GM12878 (cell line): ENCODE measurements at regions not wholly inside any gene's neighbourhood (a gene's known extent, or its start where the extent isn't known, plus 50 kb on each side); places are given as distances from the start of the nearest gene placed in this dataset.

Experiments
- ATAC-seq: fragments of 200-7000 bp; cut with Tn5 transposase; 3 replicates; pipeline ENCODE4 v1.9.1; 2020; ENCODE audit warnings: mild to moderate bottlenecking, moderate library complexity
- BruUV-seq: library from RNA; stranded (reverse); fragments of 400-500 nt; replicated peaks from 2 replicates; lab custom pipeline; 2021; lab: Mats Ljungman, UMichigan
- CTCF ChIA-PET: fragments of 300-600 bp; sonication (Branson Sonifier 250); formaldehyde crosslinking; extraction: SDS; loops from one replicate; lab custom pipeline; 2021; ENCODE audit warnings: inconsistent platforms; lab: Yijun Ruan, JAX
- POLR2A ChIA-PET: fragments of 350-600 bp; formaldehyde crosslinking; extraction: SDS; loops from one replicate; lab custom pipeline; 2021; ENCODE audit warnings: inconsistent platforms; lab: Charles Lee
- RAD21 ChIA-PET: fragments of 300-600 bp; sonication (Branson Sonifier 250); formaldehyde crosslinking; loops from one replicate; lab custom pipeline; 2023; ENCODE audit warnings: antibody characterized with exemption; ENCODE audit not compliant: unreplicated experiment; lab: Charles Lee
- SMC1A ChIA-PET: fragments of 300-600 bp; sonication (Branson Sonifier 250); formaldehyde crosslinking; loops from one replicate; lab custom pipeline; 2023; ENCODE audit not compliant: unreplicated experiment, uncharacterized antibody; lab: Charles Lee
- DNase-seq: peaks from one replicate; pipeline ENCODE4 v3.0.0-alpha.2; 2011; ENCODE audit warnings: low read depth, low spot score
- FAIRE-seq: peaks from 3 replicates; lab custom pipeline; 2011; peaks lifted over from hg19 to GRCh38; lab: Jason Lieb, UNC
- H2AFZ ChIP-seq: 2 replicates; pipeline ENCODE4 v1.6.0; 2011; ENCODE audit warnings: low read depth, low read length, control low read depth; ENCODE audit not compliant: control insufficient read depth
- H3K27ac ChIP-seq: 2 replicates; pipeline ENCODE4 v1.5.1; 2011; ENCODE audit warnings: control low read depth; ENCODE audit not compliant: control insufficient read depth, insufficient read depth
- H3K27me3 ChIP-seq, 2 experiments: replicated peaks in 1 of 2; 2 replicates each; pipeline versions ENCODE4 v1.6.0 to v1.6.1; 2011; ENCODE audit warnings: low read length in 1 of 2; ENCODE audit not compliant: control insufficient read depth in 2 of 2, insufficient read depth in 2 of 2
- H3K36me3 ChIP-seq, 2 experiments: 2 replicates each; pipeline ENCODE4 v1.5.1; 2011; ENCODE audit warnings: low read length in 1 of 2; ENCODE audit not compliant: control insufficient read depth in 2 of 2, insufficient read depth in 2 of 2
- H3K4me1 ChIP-seq: 2 replicates; pipeline ENCODE4 v1.6.1; 2011; ENCODE audit warnings: mild to moderate bottlenecking, low read length, moderate library complexity, mixed read lengths; ENCODE audit not compliant: control insufficient read depth, insufficient read depth
- H3K4me2 ChIP-seq: 2 replicates; pipeline ENCODE4 v1.6.0; 2011; ENCODE audit warnings: control low read depth; ENCODE audit not compliant: control insufficient read depth, insufficient read depth
- H3K4me3 ChIP-seq: fragments of 200-600 bp; sonication (generic); 2 replicates; pipeline ENCODE4 v1.5.1; 2016
- H3K79me2 ChIP-seq: 2 replicates; pipeline ENCODE4 v1.6.0; 2011; ENCODE audit warnings: low read length; ENCODE audit not compliant: control insufficient read depth, insufficient read depth
- H3K9ac ChIP-seq: 2 replicates; pipeline ENCODE4 v1.8.0; 2011; ENCODE audit warnings: low read length, control low read depth, mixed read lengths; ENCODE audit not compliant: control insufficient read depth, insufficient read depth
- H3K9me3 ChIP-seq: replicated peaks from 3 replicates; pipeline ENCODE4 v1.5.1; 2011; ENCODE audit warnings: mild to moderate bottlenecking, low read length; ENCODE audit not compliant: control insufficient read depth, insufficient read depth
- H4K20me1 ChIP-seq: 2 replicates; pipeline ENCODE4 v1.6.0; 2011; ENCODE audit not compliant: control insufficient read depth, insufficient read depth
- ZNF217 ChIP-seq: fragments of 450-650 bp; IDR thresholded peaks from 2 replicates; pipeline ENCODE4 v1.6.1; 2017; ENCODE audit warnings: antibody characterized with exemption, mild to moderate bottlenecking
- WGBS: methylation state at CpG from one replicate; pipeline ENCODE4 v1.1.6; 2016; ENCODE audit warnings: low lambda C conversion rate; ENCODE audit not compliant: insufficient replicate concordance, insufficient coverage; ENCODE audit errors: missing lambda C conversion rate; 5-methylcytosine and 5-hydroxymethylcytosine counted together
- in situ Hi-C: fragments of 300-500 bp; cut with MboI; formaldehyde crosslinking; loops from 9 replicates; pipeline ENCODE4 v1.14.3; 2018; ENCODE audit warnings: mixed read lengths
- intact Hi-C: fragments of 100-400 bp; cut with micrococcal nuclease; formaldehyde crosslinking; loops from one replicate; pipeline ENCODE4 v1.14.2; 2022; ENCODE audit not compliant: unreplicated experiment
- TF ChIP-seq, protein P1 (sequence below): fragments of 450-650 bp; IDR thresholded peaks from 2 replicates; pipeline ENCODE4 v1.6.1; 2016; ENCODE audit warnings: mild to moderate bottlenecking, moderate library complexity, borderline replicate concordance
- TF ChIP-seq, protein P2 (sequence below): fragments of 150-350 bp; IDR thresholded peaks from 2 replicates; pipeline ENCODE4 v1.6.1; 2016; ENCODE audit warnings: low read depth, low read length

DNA sequence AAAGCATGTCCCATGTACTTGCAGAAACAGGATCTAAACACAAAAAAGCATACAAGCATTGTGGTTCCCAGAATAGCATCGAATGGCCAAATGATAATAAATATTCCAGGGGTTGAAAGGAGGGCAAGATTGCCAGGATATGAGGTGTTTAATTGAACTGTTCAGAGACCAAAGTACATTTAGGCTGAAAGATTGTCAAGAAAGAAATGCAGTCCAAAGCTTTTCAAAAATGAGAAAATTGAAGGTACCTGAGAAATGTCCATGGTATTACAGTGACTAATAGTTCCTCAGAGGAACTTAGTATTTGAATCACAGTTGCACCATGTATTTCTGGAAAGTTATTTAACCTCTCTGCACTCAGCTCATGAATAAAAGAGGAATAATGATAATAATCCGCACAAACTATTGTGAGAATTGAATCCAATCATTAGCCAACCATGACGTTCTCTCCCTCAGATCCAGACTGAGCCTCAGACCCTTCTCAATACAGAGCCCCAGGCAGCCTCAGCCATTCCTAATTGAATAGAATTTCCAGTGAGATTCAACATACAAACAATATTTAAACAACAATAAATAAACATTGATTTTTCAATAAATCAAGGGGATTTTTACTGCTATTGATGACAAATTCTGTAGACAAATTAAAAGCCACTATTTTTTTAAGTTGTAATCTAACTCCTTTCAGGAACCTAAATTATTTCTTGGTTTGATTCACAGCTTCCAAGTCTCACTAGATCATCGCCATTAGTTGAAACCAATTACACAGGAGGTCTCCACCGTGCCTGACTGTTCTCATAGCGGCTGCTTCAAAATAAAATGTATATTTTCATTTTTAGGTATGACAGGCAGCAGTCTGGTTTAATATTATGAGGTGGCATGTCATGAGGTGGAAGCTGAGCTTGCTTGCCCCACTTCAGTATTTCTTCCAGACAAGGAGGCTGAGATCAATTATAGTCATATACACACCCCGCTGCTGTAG, 144.3 kb upstream of the TENT5A start:
- no peaks in the 10 kb centered on the region for H4K20me1 ChIP-seq
- no TSS peak for BruUV-seq
- H3K4me2 ChIP-seq = no peak overlapping the region
- no peaks in the 10 kb centered on the region for H3K79me2 ChIP-seq
- no peaks in the 10 kb centered on the region for H3K36me3 ChIP-seq
- 21% methylated on average over 7 of the region's 7 CpGs for WGBS
- POLR2A ChIA-PET = interaction anchor here (0.6 to 1.3 kb wide), 2 partner anchors 74 to 100 kb away, joined by 3 read pairs; no protein-coding TSS in a partner anchor
- no peak overlapping the region for H3K4me3 ChIP-seq
- RAD21 ChIA-PET = interaction anchor here (1.2 kb wide), 1 partner anchor 100 kb away, joined by 3 read pairs; no protein-coding TSS in a partner anchor
- ATAC-seq (no peak), FAIRE-seq (no peak), DNase-seq (no peak)
- no peak overlapping the region for H3K27ac ChIP-seq
- H2AFZ ChIP-seq = no peak overlapping the region
- no peaks in the 10 kb centered on the region for H3K9me3 ChIP-seq
- TF ChIP-seq, protein P1, sequence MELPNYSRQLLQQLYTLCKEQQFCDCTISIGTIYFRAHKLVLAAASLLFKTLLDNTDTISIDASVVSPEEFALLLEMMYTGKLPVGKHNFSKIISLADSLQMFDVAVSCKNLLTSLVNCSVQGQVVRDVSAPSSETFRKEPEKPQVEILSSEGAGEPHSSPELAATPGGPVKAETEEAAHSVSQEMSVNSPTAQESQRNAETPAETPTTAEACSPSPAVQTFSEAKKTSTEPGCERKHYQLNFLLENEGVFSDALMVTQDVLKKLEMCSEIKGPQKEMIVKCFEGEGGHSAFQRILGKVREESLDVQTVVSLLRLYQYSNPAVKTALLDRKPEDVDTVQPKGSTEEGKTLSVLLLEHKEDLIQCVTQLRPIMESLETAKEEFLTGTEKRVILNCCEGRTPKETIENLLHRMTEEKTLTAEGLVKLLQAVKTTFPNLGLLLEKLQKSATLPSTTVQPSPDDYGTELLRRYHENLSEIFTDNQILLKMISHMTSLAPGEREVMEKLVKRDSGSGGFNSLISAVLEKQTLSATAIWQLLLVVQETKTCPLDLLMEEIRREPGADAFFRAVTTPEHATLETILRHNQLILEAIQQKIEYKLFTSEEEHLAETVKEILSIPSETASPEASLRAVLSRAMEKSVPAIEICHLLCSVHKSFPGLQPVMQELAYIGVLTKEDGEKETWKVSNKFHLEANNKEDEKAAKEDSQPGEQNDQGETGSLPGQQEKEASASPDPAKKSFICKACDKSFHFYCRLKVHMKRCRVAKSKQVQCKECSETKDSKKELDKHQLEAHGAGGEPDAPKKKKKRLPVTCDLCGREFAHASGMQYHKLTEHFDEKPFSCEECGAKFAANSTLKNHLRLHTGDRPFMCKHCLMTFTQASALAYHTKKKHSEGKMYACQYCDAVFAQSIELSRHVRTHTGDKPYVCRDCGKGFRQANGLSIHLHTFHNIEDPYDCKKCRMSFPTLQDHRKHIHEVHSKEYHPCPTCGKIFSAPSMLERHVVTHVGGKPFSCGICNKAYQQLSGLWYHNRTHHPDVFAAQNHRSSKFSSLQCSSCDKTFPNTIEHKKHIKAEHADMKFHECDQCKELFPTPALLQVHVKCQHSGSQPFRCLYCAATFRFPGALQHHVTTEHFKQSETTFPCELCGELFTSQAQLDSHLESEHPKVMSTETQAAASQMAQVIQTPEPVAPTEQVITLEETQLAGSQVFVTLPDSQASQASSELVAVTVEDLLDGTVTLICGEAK = no peak
- TF ChIP-seq, protein P2, sequence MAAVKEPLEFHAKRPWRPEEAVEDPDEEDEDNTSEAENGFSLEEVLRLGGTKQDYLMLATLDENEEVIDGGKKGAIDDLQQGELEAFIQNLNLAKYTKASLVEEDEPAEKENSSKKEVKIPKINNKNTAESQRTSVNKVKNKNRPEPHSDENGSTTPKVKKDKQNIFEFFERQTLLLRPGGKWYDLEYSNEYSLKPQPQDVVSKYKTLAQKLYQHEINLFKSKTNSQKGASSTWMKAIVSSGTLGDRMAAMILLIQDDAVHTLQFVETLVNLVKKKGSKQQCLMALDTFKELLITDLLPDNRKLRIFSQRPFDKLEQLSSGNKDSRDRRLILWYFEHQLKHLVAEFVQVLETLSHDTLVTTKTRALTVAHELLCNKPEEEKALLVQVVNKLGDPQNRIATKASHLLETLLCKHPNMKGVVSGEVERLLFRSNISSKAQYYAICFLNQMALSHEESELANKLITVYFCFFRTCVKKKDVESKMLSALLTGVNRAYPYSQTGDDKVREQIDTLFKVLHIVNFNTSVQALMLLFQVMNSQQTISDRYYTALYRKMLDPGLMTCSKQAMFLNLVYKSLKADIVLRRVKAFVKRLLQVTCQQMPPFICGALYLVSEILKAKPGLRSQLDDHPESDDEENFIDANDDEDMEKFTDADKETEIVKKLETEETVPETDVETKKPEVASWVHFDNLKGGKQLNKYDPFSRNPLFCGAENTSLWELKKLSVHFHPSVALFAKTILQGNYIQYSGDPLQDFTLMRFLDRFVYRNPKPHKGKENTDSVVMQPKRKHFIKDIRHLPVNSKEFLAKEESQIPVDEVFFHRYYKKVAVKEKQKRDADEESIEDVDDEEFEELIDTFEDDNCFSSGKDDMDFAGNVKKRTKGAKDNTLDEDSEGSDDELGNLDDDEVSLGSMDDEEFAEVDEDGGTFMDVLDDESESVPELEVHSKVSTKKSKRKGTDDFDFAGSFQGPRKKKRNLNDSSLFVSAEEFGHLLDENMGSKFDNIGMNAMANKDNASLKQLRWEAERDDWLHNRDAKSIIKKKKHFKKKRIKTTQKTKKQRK = no peak
- TF ChIP-seq ZNF217 = no peak
- TF ChIP-seq, all 136 proteins: peak for 0
- intact Hi-C loops = no loop called here
- ChIA-PET CTCF (interaction anchor here (1.3 kb wide), 1 partner anchor 64 kb away, joined by 8 read pairs; no protein-coding TSS in a partner anchor), SMC1A (interaction anchor here (0.6 to 2.3 kb wide), 8 partner anchors 10 to 1008 kb away, joined by 3 to 12 read pairs (median 4); no protein-coding TSS in a partner anchor)
- no peak overlapping the region for H3K9ac ChIP-seq
- H3K27me3 ChIP-seq = no peaks in the 10 kb centered on the region
- no peaks in the 10 kb centered on the region for H3K4me1 ChIP-seq
- in situ Hi-C loops = no loop called here
